Jurkat, Clone E6-1 (cell line): ENCODE measurements at regions not wholly inside any gene's neighbourhood (a gene's known extent, or its start where the extent isn't known, plus 50 kb on each side); places are given as distances from the start of the nearest gene placed in this dataset.

Source experiments
- DNase-seq: peaks from one replicate; pipeline ENCODE4 v3.0.0-alpha.2; 2011; ENCODE audit warnings: low read depth, low spot score
- H3K4me3 ChIP-seq: 2 replicates; pipeline ENCODE4 v1.5.1; 2011; ENCODE audit warnings: mild to moderate bottlenecking, low read length, control low read depth, moderate library complexity

DNA sequence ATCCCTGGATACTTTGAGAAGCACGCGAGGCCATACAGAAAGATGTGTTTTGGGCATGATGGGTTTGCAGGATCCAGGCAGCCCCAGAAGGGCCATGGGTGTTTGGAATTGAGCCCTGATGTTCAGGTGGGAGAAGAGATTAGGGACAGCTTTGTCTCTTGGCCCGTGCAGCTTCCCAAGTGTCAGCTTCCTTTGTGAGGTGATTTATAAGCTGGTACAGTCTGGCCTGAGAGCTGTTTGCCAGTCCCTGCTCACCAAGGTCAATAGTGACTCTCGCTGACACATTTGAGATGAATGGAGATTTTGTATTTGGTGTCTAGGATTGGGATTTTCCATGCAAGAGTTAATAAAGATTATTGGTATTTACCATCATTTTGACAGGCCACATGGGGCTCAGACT, 165.9 kb downstream of the ICE1 start:
- H3K4me3 ChIP-seq, result no peak overlapping the region
- DNase-seq, result no peak

DNA sequence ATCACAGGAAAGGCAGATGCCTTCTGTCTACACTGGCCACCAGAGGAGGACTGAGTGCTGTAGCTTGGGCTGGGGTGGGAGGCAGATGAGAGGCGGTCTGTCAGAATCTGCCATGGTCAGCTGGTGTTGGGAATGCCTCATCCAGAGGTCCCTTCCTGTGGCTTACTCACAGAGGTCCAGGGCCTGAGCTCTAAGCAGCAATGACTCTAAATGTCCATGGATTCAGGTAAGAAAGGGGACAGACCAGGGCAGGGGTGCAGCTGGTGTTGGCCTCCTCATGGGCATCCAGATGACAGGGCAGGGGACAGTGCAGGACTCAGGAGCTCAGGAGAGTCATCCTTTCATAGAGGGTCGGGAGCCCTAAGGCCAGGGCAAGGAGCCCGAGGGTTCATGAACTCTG, 165.0 kb downstream of the ICE1 start:
- H3K4me3 ChIP-seq, result no peak overlapping the region
- no peak for DNase-seq

DNA sequence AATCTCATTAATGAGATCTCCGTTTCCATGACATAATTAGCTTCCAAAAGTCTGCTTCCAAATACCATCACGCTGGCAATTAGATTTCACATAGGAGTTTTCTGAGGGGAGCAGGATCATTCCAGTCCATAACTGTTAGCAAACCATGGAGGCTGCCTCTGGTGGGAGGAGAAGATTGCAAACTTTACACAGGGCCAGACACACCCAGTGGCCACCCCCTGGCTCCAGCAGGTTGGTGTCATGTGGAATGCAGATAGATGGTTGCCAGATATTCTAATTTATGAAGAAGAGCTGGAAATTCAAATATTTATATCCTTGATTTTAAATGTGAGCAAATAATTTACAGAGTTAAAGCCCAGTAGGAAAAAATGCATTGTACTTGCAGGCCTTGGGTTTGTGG, 164.2 kb downstream of the ICE1 start:
- H3K4me3 ChIP-seq, result no peak overlapping the region
- DNase-seq, result no peak

DNA sequence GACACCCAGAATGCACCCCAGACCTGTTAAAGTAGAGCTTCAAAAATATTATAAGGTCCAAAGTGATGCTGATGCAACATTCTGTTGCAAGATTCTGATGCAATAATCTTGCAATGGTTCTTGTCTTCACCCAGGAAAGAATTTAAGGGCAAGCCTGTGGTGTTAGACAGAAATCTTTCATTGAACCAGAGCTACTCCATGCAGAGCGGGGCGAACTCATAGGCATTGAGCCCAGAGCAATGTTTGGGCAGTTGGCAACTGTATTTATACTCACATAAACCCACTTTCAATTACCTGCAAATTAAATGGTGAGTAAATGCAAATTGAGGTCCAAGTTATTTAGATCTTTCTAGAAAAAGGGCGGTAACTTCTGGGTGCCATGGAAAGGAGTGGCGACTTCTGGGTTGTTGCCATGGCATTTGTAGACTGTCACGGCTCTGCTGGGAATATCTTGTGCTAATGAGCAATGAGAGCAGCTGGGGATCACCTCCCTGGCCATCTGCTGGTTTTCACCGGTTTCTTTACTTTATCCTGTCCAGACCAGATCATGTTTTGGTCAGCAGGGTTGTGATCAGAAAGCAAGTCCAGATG, 163.4 kb downstream of the ICE1 start:
- DNase-seq, result no peak
- H3K4me3 ChIP-seq, result no peak overlapping the region

DNA sequence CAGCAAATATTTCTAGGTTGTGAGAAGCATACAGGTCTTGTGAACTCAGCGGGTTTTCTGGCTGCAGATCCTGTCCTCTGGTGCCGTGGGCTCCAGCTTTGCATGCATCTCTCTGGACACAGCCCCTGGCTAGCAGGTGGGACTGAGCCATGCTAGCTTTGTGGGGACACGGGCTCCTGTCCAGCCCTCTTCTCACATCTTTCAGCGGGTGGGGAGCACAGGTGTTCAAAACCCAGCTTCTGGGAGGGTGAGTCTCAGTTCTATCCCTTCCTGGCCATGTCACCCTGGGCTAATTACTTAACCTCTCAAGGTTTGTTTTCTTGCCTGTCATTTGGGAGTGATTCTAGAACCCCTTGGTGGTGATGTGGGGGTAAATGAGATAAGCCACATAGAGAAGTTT, 162.3 kb downstream of the ICE1 start:
- no peak for DNase-seq

DNA sequence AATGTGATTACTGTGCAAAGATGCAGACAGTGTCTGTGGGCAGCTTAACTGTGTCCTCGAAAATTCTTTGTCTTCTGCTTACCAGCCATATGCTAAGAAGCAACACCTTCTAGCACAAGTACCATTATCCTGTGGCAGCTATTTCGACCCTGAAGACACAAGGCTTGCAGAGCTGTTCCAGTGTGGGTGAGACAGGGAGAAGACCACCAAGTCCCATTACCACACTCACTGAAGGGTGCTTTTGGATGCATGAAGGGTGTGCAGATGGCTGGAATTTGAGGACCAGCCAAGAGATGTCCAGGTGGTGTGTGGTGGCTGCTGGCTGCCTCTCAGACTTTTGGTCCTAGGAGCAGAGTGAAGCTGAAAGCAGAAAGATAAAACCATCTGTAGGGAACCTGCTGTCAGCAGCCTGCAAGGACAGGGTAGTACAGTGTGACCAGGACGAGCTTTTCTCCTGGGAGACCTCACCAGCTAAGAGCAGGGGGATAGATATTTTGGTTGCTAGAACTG, 161.8 kb downstream of the ICE1 start:
- DNase-seq, result no peak
- no peak overlapping the region for H3K4me3 ChIP-seq

More for the DNA sequence above, 162.3 kb downstream of the ICE1 start:
- no peak overlapping the region for H3K4me3 ChIP-seq

DNA sequence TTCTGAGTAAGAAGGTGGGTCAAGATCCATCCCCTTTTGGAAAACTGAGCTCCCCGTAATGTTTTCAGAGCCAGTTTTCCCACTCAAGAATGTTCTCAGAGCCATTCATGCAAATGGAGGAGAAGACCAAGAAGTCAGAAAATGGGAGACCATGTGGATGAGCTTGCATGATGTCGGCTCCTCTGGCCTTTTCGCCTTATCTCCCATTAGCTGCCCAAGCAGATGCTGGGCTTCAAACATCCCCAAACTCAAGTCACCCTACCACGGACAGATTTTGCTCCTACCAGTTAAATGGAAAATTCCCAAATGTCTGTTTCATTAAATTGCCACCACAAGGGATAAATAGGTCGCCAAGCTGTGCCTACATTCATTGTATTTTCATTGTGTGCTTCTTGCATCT, 161.4 kb downstream of the ICE1 start:
- H3K4me3 ChIP-seq, result no peak overlapping the region
- DNase-seq, result no peak

DNA sequence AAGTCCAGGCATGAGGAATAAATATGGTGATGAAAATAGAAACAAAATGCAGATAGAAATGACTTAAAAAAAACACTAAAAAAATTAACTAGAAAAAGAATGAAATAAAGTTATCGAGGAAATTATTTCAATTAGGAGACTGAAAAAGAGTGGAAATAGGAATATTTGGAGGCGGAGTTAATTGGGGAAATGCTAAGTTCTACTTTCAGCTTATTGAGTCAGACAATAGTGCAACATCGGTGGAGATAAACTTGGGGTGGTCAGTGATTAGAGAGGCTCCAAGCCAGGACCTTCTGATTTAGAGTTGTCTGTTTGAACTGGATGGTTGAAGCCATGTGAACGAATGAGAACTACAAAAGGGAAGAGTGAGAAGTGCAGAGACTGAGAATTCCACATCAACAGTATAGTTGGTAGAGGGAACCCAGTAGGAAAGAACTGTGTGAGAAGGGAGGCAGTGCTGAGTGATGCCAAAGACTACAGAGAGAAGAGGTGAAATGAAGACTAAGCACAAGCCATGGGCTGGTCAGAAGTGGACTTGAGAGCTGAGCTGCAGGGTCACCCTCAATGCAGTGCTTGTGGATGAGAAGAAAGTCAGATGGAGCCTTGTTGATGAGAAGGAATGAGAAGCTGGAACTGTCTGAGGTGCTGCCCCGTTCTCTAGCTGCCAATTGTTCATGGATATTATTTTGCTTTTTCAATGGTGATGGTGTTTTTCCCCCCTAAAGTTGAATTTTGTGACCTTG, 160.7 kb downstream of the ICE1 start:
- no peak for DNase-seq
- no peak overlapping the region for H3K4me3 ChIP-seq

DNA sequence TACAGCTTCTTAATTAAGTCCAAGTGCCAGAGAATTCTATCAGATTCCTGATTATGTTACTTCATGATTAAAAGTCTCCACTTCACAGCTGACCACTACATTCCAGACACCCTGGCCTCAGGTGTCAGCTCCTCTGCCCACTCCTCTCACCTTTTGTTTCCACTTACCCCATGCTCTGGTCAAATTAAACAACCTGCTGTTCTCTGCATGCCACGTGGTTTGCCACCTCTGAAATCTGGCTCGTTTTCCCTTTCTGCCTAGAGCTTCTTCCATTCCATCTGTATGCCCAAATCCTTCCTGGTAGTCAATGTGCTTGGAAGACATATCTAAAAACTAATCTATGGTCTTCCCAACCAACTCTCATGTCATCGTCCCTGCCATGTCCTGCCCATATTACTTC, 158.6 kb downstream of the ICE1 start:
- no peak for DNase-seq
- no peak overlapping the region for H3K4me3 ChIP-seq

DNA sequence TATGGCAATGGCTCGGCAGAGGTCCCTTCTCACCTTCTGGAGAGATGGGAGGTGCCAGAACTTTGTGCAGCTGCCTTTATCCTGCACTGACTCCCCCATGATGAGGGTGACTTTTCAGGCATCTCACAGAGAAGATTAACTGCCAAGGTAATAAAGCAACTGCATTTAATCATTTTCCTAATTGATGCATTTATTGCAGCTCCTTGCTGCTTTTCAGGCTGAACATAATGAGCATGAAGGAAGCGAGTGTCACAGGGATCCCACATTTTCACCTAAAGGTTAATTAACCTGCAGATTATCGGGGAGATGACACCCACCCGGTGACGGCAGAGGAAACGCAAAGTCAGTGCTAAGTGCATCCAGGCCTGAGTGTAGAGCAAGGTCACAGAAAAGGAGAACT, 154.3 kb downstream of the ICE1 start:
- DNase-seq, result no peak
- H3K4me3 ChIP-seq, result no peak overlapping the region

DNA sequence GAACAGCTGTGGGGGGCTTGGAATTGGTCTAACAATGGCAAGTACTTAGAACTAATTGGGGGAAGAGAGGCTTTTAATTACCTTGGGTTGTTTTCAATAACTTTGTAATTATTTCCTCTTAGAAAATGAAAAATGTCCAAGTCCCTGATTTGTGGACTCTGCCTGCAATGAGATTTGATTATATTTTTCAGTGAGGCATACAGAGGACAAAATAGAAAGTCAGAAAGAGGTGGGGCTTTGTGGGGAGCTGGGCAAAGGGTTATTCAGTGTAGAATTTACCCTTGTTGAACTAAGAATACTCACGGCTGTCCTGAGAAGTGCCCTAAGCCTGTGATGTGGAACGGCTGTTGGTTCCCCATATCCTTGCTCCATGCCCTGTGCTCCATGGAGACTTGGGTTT, 153.0 kb downstream of the ICE1 start:
- no peak for DNase-seq
- no peak overlapping the region for H3K4me3 ChIP-seq

DNA sequence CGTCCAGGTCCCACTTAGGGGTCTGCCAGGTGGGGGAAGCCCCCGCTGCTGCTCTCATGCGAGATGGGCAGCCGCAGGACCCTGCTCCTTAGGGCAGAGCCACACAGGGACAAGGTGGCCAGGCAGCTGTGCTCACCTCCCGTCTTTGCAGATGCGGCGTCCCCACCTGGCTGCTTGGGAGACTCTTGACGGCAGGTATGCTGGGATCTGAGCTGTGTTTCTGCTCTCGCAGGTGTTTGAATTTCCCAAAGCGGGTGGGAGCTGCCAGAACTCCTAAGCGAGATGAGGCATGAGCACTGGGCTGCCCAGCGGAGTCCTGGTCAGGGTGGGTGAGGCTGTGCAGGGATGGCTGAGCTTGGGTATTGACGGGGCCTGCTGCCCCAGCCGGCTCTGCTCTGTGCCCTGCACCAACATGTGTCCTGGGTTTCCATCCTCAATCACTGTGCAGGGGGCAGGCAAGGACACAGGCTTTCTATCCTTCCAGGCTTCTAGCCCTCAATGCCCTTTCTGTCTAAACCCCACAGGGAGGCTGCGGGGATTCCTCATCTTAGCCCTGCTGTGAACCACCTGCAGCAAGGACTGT, 151.4 kb downstream of the ICE1 start:
- no peak for DNase-seq
- no peak overlapping the region for H3K4me3 ChIP-seq

DNA sequence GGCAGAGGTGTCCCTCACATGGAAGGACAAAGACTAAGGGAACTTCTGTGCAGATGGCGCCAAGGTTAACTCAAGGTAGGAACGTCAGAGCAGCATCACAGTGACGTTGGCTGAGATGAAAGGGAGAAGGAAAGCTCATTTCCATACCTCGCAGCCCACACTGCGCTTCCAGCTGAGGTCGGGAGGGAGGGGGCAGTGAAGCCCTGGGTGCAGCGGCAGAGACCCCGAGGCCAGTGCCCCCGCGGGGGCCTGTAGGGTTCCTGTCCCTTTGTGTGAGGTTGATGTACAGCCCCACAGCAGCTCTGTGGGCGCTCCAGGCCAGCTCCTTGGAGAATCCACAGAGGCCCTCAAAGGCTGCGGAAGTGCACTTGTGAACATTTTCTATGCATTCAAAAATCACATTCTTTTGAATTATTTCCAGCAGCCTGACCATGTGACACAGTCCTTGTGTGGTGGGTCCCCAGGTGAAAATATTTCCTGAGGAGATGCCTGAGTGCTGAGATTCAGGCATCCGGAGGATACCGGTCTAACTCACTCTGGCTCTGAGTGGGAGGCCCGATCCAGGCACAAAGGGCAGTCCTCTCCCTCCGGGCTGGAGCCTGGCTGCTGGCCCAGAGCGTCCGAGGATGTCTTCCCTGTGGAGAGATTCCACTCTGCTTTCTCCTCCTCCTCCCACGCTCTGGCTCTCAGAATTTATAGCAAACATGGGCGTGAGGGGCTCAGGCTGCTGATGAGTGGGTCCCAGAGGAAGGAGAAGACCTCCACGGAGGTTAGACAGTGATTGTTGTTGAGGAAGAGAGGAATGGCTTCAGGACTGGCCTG, 150.7 kb downstream of the ICE1 start:
- H3K4me3 ChIP-seq, result no peak overlapping the region
- no peak for DNase-seq

DNA sequence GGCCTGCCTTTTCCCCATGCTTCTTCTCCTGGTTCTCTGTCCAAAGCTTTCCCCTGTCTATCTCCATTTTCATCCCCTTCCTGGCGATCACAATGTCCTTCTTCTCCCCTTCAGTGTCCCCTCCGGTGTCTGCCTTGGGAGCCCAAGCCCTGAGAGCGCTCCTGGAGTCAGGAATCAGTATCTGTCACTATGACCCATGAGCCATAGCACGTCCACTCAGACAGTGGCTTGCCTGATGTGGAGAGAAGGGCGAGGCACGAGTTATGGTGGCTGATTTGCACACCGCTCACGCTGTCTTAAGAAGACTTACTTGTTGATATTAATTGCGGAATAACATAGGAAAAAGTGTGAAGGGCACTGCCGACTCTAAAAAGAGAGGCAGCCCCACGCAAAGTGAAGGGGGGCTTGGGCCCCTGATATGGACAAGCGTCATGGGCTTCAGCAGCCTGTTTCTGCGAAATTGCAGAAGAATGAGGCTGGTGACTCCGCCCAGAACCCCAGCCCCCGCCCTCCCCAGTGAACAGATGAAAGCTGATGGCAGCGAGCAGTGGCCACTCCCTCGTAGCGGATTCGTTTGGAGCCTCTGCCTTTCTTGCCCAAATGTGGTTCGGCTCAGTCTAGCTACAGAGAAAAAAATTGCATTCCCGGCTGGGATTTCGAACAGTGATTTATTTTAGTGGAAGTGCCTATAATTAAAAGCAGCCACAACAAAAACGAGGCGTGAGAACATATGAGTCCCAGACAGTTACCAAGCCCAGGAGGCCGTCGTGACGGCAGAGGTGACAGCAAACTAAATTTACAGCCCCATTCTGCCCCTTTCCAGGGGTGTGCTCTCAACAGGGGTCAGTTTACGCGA, 149.8 kb downstream of the ICE1 start:
- H3K4me3 ChIP-seq, result no peak overlapping the region
- DNase-seq, result no peak

DNA sequence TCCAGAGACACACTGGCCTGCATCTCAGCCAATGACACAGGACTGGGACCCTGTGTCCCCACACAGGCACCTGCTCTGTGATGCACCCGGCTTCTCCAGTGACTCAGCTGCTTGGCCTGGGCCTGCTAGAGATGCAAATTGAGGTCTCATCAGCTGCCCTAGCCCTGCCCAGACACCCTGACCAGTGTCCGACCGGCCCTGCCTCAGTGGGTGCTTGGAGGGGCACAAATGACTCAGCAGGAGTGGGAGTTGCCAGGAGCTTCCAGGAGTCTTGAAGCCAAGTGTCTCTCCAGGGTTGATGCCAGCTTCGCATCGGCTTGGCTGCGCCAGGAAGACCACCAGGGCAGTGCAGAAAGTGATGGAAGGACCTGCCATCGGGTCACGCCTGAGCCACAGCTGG, 148.2 kb downstream of the ICE1 start:
- DNase-seq, result no peak
- no peak overlapping the region for H3K4me3 ChIP-seq

DNA sequence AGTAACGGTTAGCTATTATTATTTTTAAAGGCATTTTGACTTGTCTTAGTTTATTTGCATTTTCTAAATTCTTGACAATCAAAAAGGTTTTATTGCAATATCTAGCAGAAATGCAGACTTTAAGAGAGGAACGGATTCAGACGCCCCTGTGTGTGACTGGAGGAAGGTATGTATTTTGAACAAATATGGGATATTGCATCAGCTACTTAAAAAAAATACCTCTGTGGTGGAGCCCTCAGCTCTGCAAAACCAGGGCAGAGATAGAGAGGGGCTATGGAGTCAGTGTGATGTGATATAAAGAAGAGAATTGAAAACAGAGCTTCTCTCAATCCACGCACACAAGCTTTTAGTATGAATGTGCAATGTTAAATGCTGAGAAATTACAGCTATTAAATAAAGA, 142.4 kb downstream of the ICE1 start:
- DNase-seq, result no peak
- no peak overlapping the region for H3K4me3 ChIP-seq

DNA sequence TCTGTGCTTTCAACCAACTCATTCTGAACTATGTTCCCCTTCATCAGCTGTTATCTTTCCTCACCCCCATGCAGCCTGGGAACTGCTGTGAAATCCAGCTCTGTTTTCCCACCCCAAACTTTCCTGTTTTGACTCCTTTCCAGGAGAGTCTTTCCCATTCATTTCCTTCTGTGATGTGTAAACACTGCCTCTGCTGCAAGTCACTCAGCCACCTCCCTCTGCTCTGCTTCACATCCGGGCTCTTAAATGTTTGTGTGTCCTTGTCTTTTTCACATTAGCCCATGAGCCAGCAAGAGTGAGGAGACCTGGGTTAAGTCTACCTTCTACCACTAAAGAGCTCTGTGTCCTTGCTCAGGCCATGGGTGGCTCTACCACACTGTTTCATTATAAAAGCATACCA, 137.5 kb downstream of the ICE1 start:
- H3K4me3 ChIP-seq, result no peak overlapping the region
- DNase-seq, result no peak

DNA sequence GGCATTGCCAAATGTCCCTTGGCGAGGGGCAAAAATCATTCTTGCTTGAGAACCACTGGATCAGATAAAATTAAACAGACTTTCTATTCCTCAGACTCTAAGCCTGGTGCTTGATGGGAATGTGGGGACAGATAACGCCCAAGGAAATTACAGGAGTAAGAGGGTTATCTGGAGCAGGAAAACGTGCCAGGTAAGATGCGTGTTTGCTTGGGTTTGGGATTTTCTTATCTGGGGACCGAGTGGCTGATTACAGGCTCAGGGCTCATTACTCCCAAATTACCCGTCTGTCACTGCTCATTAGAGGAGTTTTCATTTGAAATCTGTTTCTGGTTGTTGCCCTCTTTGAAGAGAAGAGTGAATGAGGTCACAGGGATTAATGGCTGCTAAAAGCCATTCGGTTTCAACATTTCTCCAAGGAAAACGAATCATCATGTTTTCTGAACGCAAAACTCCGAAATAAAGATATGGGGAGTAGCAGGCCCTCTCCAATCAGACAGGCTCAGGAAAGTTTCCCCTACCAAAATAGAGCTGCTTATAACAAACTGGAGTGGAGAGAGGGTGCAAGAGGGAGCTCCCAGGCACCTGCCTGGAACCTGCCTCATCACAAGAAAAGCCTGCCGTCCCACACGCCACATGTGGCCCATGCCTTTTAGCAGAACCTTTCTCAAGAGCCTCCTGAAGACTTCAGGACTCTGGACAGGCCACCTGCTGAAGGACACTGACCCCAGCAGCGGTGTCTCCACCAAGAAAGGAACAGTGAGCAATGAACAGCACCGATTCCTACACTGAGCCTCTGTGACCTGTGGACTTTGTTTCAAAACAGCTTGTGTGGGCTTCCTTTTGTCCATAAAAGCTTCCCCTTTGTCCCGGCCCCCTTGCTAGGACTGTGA, 136.4 kb downstream of the ICE1 start:
- H3K4me3 ChIP-seq, result no peak overlapping the region
- DNase-seq, result no peak
